ENCODE measurements at regions not wholly inside any gene's neighbourhood (a gene's known extent, or its start where the extent isn't known, plus 50 kb on each side); places are given as distances from the start of the nearest gene placed in this dataset.

- TF ChIP-seq POLR2AphosphoS5 (IDR thresholded peaks at IDR 0.05; ENCODE audit: low read depth, low read length) (no peak), POLR2A (IDR thresholded peaks at IDR 0.05; ENCODE audit: low read depth, low read length) (no peak), TAF1 (IDR thresholded peaks at IDR 0.05; ENCODE audit: borderline replicate concordance, low read depth, low read length) (no peak)
- DNase-seq (ENCODE audit: insufficient read length) (no peak), FAIRE-seq (no peak)
Observed at GRCh38 chr18:25805323-25805722, 285.1 kb downstream of the SS18 start.

GRCh38 chr18:25799231-25799630, 291.2 kb downstream of the SS18 start:
- DNase-seq (ENCODE audit: insufficient read length) (no peak), FAIRE-seq (no peak)
- TF ChIP-seq POLR2A (IDR thresholded peaks at IDR 0.05; ENCODE audit: low read depth, low read length) (no peak), TAF1 (IDR thresholded peaks at IDR 0.05; ENCODE audit: borderline replicate concordance, low read depth, low read length) (no peak), POLR2AphosphoS5 (IDR thresholded peaks at IDR 0.05; ENCODE audit: low read depth, low read length) (no peak)

GRCh38 chr18:25798046-25798445, 292.4 kb downstream of the SS18 start:
- TF ChIP-seq POLR2A (IDR thresholded peaks at IDR 0.05; ENCODE audit: low read depth, low read length) (no peak), TAF1 (IDR thresholded peaks at IDR 0.05; ENCODE audit: borderline replicate concordance, low read depth, low read length) (no peak), POLR2AphosphoS5 (IDR thresholded peaks at IDR 0.05; ENCODE audit: low read depth, low read length) (no peak)
- no peak for DNase-seq (ENCODE audit: insufficient read length)

GRCh38 chr18:25795213-25795612, 295.2 kb downstream of the SS18 start:
- TF ChIP-seq TAF1 (IDR thresholded peaks at IDR 0.05; ENCODE audit: borderline replicate concordance, low read depth, low read length) (no peak), POLR2AphosphoS5 (IDR thresholded peaks at IDR 0.05; ENCODE audit: low read depth, low read length) (no peak), POLR2A (IDR thresholded peaks at IDR 0.05; ENCODE audit: low read depth, low read length) (no peak)
- FAIRE-seq: no peak
- DNase-seq (ENCODE audit: insufficient read length): no peak

More at GRCh38 chr18:25798046-25798445, 292.4 kb downstream of the SS18 start:
- FAIRE-seq: no peak

GRCh38 chr18:25787276-25787675, 303.1 kb downstream of the SS18 start:
- no peak for TF ChIP-seq POLR2AphosphoS5 (IDR thresholded peaks at IDR 0.05; ENCODE audit: low read depth, low read length)
- no peak for TF ChIP-seq POLR2A (IDR thresholded peaks at IDR 0.05; ENCODE audit: low read depth, low read length)
- TF ChIP-seq TAF1 (IDR thresholded peaks at IDR 0.05; ENCODE audit: borderline replicate concordance, low read depth, low read length): no peak
- FAIRE-seq (no peak), DNase-seq (ENCODE audit: insufficient read length) (no peak)

GRCh38 chr18:25786758-25787157, 303.7 kb downstream of the SS18 start:
- no peak for DNase-seq (ENCODE audit: insufficient read length)

GRCh38 chr18:25780105-25780504, 310.3 kb downstream of the SS18 start:
- no peak for TF ChIP-seq TAF1 (IDR thresholded peaks at IDR 0.05; ENCODE audit: borderline replicate concordance, low read depth, low read length)
- no peak for TF ChIP-seq POLR2AphosphoS5 (IDR thresholded peaks at IDR 0.05; ENCODE audit: low read depth, low read length)
- no peak for TF ChIP-seq POLR2A (IDR thresholded peaks at IDR 0.05; ENCODE audit: low read depth, low read length)
- FAIRE-seq (no peak), DNase-seq (ENCODE audit: insufficient read length) (no peak)

More at GRCh38 chr18:25786758-25787157, 303.7 kb downstream of the SS18 start:
- FAIRE-seq: no peak
- TF ChIP-seq POLR2AphosphoS5 (IDR thresholded peaks at IDR 0.05; ENCODE audit: low read depth, low read length) (no peak), TAF1 (IDR thresholded peaks at IDR 0.05; ENCODE audit: borderline replicate concordance, low read depth, low read length) (no peak), POLR2A (IDR thresholded peaks at IDR 0.05; ENCODE audit: low read depth, low read length) (no peak)

GRCh38 chr18:25771796-25772195, 318.6 kb downstream of the SS18 start:
- TF ChIP-seq POLR2AphosphoS5 (IDR thresholded peaks at IDR 0.05; ENCODE audit: low read depth, low read length) (no peak), POLR2A (IDR thresholded peaks at IDR 0.05; ENCODE audit: low read depth, low read length) (no peak), TAF1 (IDR thresholded peaks at IDR 0.05; ENCODE audit: borderline replicate concordance, low read depth, low read length) (no peak)
- DNase-seq (ENCODE audit: insufficient read length): no peak
- no peak for FAIRE-seq

GRCh38 chr18:25764777-25765176, 325.6 kb downstream of the SS18 start:
- DNase-seq (ENCODE audit: insufficient read length) (no peak), FAIRE-seq (no peak)
- TF ChIP-seq POLR2A (IDR thresholded peaks at IDR 0.05; ENCODE audit: low read depth, low read length): no peak
- TF ChIP-seq TAF1 (IDR thresholded peaks at IDR 0.05; ENCODE audit: borderline replicate concordance, low read depth, low read length): no peak
- TF ChIP-seq POLR2AphosphoS5 (IDR thresholded peaks at IDR 0.05; ENCODE audit: low read depth, low read length): no peak

- FAIRE-seq (no peak), DNase-seq (ENCODE audit: insufficient read length) (no peak)
- TF ChIP-seq POLR2AphosphoS5 (IDR thresholded peaks at IDR 0.05; ENCODE audit: low read depth, low read length) (no peak), POLR2A (IDR thresholded peaks at IDR 0.05; ENCODE audit: low read depth, low read length) (no peak), TAF1 (IDR thresholded peaks at IDR 0.05; ENCODE audit: borderline replicate concordance, low read depth, low read length) (no peak)
Observed at GRCh38 chr18:25759111-25759510, 331.3 kb downstream of the SS18 start.

GRCh38 chr18:25743646-25744151, 346.7 kb downstream of the SS18 start:
- TF ChIP-seq POLR2A (IDR thresholded peaks at IDR 0.05; ENCODE audit: low read depth, low read length) (no peak), TAF1 (IDR thresholded peaks at IDR 0.05; ENCODE audit: borderline replicate concordance, low read depth, low read length) (no peak), POLR2AphosphoS5 (IDR thresholded peaks at IDR 0.05; ENCODE audit: low read depth, low read length) (no peak)
- DNase-seq (ENCODE audit: insufficient read length) (no peak), FAIRE-seq (no peak)

GRCh38 chr18:25739376-25739775, 351.0 kb downstream of the SS18 start:
- FAIRE-seq: no peak
- no peak for TF ChIP-seq TAF1 (IDR thresholded peaks at IDR 0.05; ENCODE audit: borderline replicate concordance, low read depth, low read length)
- no peak for TF ChIP-seq POLR2AphosphoS5 (IDR thresholded peaks at IDR 0.05; ENCODE audit: low read depth, low read length)
- TF ChIP-seq POLR2A (IDR thresholded peaks at IDR 0.05; ENCODE audit: low read depth, low read length): no peak
- no peak for DNase-seq (ENCODE audit: insufficient read length)

Data from GM12892 (cell line).